Fibroblast of lung (primary cell): ENCODE measurements at regions not wholly inside any gene's neighbourhood (a gene's known extent, or its start where the extent isn't known, plus 50 kb on each side); places are given as distances from the start of the nearest gene placed in this dataset.

Experiments used
- DNase-seq, 2 donors: peaks; one replicate each; pipeline versions ENCODE4 v3.0.0 to v3.0.0-alpha.2; 2010; ENCODE audit warnings: low read depth in 2 of 2
- H2AFZ ChIP-seq: 2 replicates; pipeline ENCODE4 v1.5.1; 2012; ENCODE audit warnings: low read length, control low read depth, inconsistent platforms
- H3K27ac ChIP-seq: 2 replicates; pipeline ENCODE4 v1.5.1; 2011; ENCODE audit warnings: low read length, control low read depth; ENCODE audit not compliant: insufficient read depth
- H3K27me3 ChIP-seq: 2 replicates; pipeline ENCODE4 v1.5.1; 2011; ENCODE audit warnings: mild to moderate bottlenecking, low read length; ENCODE audit not compliant: control insufficient read depth, insufficient read depth
- H3K36me3 ChIP-seq: 2 replicates; pipeline ENCODE4 v1.5.1; 2011; ENCODE audit warnings: low read length; ENCODE audit not compliant: control insufficient read depth, insufficient read depth
- H3K4me1 ChIP-seq: 2 replicates; pipeline ENCODE4 v1.5.1; 2011; ENCODE audit warnings: low read length; ENCODE audit not compliant: control insufficient read depth, insufficient read depth; ENCODE audit errors: extremely low read depth
- H3K4me2 ChIP-seq: 2 replicates; pipeline ENCODE4 v1.5.1; 2011; ENCODE audit warnings: low read length, control low read depth; ENCODE audit not compliant: insufficient read depth; ENCODE audit errors: extremely low read depth
- H3K4me3 ChIP-seq, 4 experiments: fragments of 200-600 bp in 1 of 4; sonication (generic) in 1 of 4; replicated peaks in 1 of 4; 2 replicates each; pipeline ENCODE4 v1.5.1; 2011 to 2016; ENCODE audit warnings: low read length in 4 of 4, low read depth in 3 of 4, mild to moderate bottlenecking in 3 of 4, control low read depth in 2 of 4, inconsistent platforms in 1 of 4, mixed read lengths in 1 of 4; ENCODE audit not compliant: insufficient read depth in 1 of 4; ENCODE audit errors: control extremely low read depth in 1 of 4
- H3K79me2 ChIP-seq: 2 replicates; pipeline ENCODE4 v1.5.1; 2012; ENCODE audit warnings: mild to moderate bottlenecking, low read length, inconsistent platforms; ENCODE audit not compliant: control insufficient read depth, insufficient read depth
- H3K9ac ChIP-seq: 2 replicates; pipeline ENCODE4 v1.5.1; 2011; ENCODE audit warnings: mild to moderate bottlenecking, low read length, control low read depth; ENCODE audit not compliant: insufficient read depth
- H3K9me3 ChIP-seq: 2 replicates; pipeline ENCODE4 v1.5.1; 2012; ENCODE audit warnings: low read depth, low read length; ENCODE audit not compliant: control insufficient read depth, insufficient read depth
- H4K20me1 ChIP-seq: 2 replicates; pipeline ENCODE4 v1.5.1; 2011; ENCODE audit warnings: low read length; ENCODE audit not compliant: control insufficient read depth, insufficient read depth; ENCODE audit errors: extremely low read depth
- EZH2 ChIP-seq: IDR thresholded peaks from 2 replicates; pipeline ENCODE4 v1.5.1; 2012; ENCODE audit warnings: low read length, control low read depth, mild to moderate bottlenecking; ENCODE audit errors: missing control alignments
- TF ChIP-seq, protein P1 (sequence below), 2 donors: IDR thresholded peaks in 1 of 2; conservative IDR thresholded peaks in 1 of 2; 1 replicate in 1 of 2; 2 replicates in 1 of 2; pipeline ENCODE4 v1.5.1; 2011 to 2012; ENCODE audit warnings: low read length in 2 of 2, control low read depth in 1 of 2, inconsistent platforms in 1 of 2, low read depth in 1 of 2, mild to moderate bottlenecking in 1 of 2

GRCh38 chr11:81219661-81220060 lies 1514.0 kb downstream of the FAM181B start:
- H2AFZ ChIP-seq = no peak overlapping the region
- no peak overlapping the region for H3K27ac ChIP-seq
- H3K9me3 ChIP-seq = no peaks in the 10 kb centered on the region
- no peak for TF ChIP-seq EZH2
- TF ChIP-seq, protein P1, sequence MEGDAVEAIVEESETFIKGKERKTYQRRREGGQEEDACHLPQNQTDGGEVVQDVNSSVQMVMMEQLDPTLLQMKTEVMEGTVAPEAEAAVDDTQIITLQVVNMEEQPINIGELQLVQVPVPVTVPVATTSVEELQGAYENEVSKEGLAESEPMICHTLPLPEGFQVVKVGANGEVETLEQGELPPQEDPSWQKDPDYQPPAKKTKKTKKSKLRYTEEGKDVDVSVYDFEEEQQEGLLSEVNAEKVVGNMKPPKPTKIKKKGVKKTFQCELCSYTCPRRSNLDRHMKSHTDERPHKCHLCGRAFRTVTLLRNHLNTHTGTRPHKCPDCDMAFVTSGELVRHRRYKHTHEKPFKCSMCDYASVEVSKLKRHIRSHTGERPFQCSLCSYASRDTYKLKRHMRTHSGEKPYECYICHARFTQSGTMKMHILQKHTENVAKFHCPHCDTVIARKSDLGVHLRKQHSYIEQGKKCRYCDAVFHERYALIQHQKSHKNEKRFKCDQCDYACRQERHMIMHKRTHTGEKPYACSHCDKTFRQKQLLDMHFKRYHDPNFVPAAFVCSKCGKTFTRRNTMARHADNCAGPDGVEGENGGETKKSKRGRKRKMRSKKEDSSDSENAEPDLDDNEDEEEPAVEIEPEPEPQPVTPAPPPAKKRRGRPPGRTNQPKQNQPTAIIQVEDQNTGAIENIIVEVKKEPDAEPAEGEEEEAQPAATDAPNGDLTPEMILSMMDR (conservative IDR thresholded peaks at IDR 0.05 in 1 of 2, IDR thresholded peaks at IDR 0.05 in 1 of 2; ENCODE audit: low read depth in 1 of 2, low read length in 2 of 2) = no peak
- no peaks in the 10 kb centered on the region for H3K36me3 ChIP-seq
- H3K9ac ChIP-seq = no peak overlapping the region
- H3K4me1 ChIP-seq = no peaks in the 10 kb centered on the region
- H4K20me1 ChIP-seq = no peaks in the 10 kb centered on the region
- no peaks in the 10 kb centered on the region for H3K27me3 ChIP-seq
- no peak overlapping the region for H3K4me2 ChIP-seq
- H3K79me2 ChIP-seq = no peaks in the 10 kb centered on the region
- no peak for DNase-seq
- peak overlapping the region in 1 of 4 experiments; percentile 46 for H3K4me3 ChIP-seq

GRCh38 chr11:81218440-81218839 lies 1515.2 kb downstream of the FAM181B start:
- H3K9ac ChIP-seq = no peak overlapping the region
- H3K36me3 ChIP-seq = no peaks in the 10 kb centered on the region
- no peak for DNase-seq
- H3K27me3 ChIP-seq = no peaks in the 10 kb centered on the region
- no peak overlapping the region for H2AFZ ChIP-seq
- no peak overlapping the region for H3K4me3 ChIP-seq
- no peaks in the 10 kb centered on the region for H3K79me2 ChIP-seq
- H4K20me1 ChIP-seq = no peaks in the 10 kb centered on the region
- H3K9me3 ChIP-seq = no peaks in the 10 kb centered on the region
- no peak overlapping the region for H3K27ac ChIP-seq
- no peaks in the 10 kb centered on the region for H3K4me1 ChIP-seq
- no peak overlapping the region for H3K4me2 ChIP-seq
- TF ChIP-seq, protein P1 (conservative IDR thresholded peaks at IDR 0.05 in 1 of 2, IDR thresholded peaks at IDR 0.05 in 1 of 2; ENCODE audit: low read depth in 1 of 2, low read length in 2 of 2) = no peak
- TF ChIP-seq EZH2 = no peak

DNA sequence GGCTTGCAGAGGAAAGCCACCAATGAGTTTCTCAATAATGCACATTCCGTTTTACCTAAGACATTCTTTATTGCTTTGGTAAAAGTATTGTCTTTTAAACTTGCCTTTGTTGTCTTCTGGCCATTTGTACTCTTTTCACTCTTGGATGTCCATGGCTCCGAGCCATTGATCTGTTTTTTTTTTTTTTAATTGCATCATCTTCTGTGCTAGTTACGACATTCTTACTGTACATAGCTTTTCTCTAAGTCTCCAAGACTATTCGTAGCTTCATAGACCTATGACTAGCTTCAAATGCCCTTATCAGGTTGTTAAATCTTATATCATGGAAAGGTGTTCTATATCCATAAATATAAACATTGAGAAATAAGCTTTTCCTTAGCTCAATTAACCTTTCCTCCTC lies 1522.6 kb downstream of the FAM181B start:
- Histone ChIP-seq H3K27ac (no peak overlapping the region), H4K20me1 (no peaks in the 10 kb centered on the region), H2AFZ (no peak overlapping the region), H3K4me3 (no peak overlapping the region), H3K36me3 (no peaks in the 10 kb centered on the region), H3K79me2 (no peaks in the 10 kb centered on the region), H3K9ac (no peak overlapping the region), H3K9me3 (no peaks in the 10 kb centered on the region), H3K27me3 (no peaks in the 10 kb centered on the region), H3K4me1 (no peaks in the 10 kb centered on the region), H3K4me2 (no peak overlapping the region)
- DNase-seq = peak in 1 of 2 donors; percentile 6
- TF ChIP-seq, protein P1 (conservative IDR thresholded peaks at IDR 0.05 in 1 of 2, IDR thresholded peaks at IDR 0.05 in 1 of 2; ENCODE audit: low read depth in 1 of 2, low read length in 2 of 2) = no peak
- TF ChIP-seq EZH2 = no peak
